Astrocyte of the cerebellum (primary cell): ENCODE measurements at regions not wholly inside any gene's neighbourhood (a gene's known extent, or its start where the extent isn't known, plus 50 kb on each side); places are given as distances from the start of the nearest gene placed in this dataset.

Source experiments
- DNase-seq: peaks from one replicate; pipeline ENCODE4 v3.0.0-alpha.2; 2011; ENCODE audit warnings: low read depth
- H3K4me3 ChIP-seq: 2 replicates; pipeline ENCODE4 v1.5.1; 2011; ENCODE audit warnings: mild to moderate bottlenecking, low read depth, low read length, moderate library complexity
- in situ Hi-C: cut with HindIII; loops from 2 replicates; pipeline ENCODE4 v1.10.0; 2017; ENCODE audit warnings: low sequenced_read_pairs
- TF ChIP-seq, protein P1 (sequence below): IDR thresholded peaks from 2 replicates; pipeline ENCODE4 v1.5.1; 2012; ENCODE audit warnings: low read length, low read depth, moderate library complexity, mild to moderate bottlenecking; ENCODE audit errors: missing control alignments

DNA sequence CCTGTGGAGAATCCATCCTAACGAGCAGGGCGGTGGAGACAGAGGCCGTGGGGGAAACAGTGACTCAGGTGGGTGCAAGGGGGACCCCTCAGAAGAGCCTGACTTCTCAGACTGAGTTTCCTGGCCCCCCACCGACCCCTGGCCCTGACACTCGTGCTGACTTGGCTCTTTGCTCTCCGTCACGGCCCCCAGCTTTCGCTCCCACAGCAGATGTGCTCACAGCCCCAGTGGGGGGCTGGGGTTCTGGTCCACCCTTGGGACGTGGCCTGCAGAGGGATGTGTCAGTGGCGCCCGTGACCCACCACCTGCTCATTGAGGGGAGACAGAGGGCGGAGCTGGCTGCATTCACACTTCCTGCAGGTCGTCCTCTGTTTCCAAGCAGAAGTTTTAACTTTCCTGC is 62.9 kb upstream of the IRX4 start:
- TF ChIP-seq, protein P1, sequence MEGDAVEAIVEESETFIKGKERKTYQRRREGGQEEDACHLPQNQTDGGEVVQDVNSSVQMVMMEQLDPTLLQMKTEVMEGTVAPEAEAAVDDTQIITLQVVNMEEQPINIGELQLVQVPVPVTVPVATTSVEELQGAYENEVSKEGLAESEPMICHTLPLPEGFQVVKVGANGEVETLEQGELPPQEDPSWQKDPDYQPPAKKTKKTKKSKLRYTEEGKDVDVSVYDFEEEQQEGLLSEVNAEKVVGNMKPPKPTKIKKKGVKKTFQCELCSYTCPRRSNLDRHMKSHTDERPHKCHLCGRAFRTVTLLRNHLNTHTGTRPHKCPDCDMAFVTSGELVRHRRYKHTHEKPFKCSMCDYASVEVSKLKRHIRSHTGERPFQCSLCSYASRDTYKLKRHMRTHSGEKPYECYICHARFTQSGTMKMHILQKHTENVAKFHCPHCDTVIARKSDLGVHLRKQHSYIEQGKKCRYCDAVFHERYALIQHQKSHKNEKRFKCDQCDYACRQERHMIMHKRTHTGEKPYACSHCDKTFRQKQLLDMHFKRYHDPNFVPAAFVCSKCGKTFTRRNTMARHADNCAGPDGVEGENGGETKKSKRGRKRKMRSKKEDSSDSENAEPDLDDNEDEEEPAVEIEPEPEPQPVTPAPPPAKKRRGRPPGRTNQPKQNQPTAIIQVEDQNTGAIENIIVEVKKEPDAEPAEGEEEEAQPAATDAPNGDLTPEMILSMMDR: no peak
- no peak for DNase-seq
- in situ Hi-C loops: no loop called here
- no peak overlapping the region for H3K4me3 ChIP-seq

DNA sequence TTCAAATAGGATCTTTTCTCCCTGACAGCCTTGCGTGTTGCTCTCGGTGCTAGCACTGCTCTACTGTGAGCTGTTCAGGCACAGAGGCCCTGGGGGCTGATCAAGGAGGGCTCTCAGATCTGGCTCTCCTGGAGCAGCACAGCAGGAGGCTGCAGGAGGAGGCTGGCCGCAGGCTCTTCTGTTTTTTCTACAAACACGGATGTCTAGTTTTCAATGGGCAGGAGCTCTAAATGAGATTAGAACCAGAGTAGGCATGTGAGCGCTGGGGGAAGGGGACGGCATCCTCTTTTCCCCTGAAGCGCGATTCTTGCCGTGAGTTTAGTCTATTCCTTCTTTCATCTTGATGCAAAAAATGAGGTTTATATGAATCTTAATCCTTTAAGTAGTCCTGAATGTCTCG is 61.7 kb upstream of the IRX4 start:
- in situ Hi-C loops: no loop called here
- DNase-seq: no peak
- TF ChIP-seq, protein P1: no peak
- no peak overlapping the region for H3K4me3 ChIP-seq

DNA sequence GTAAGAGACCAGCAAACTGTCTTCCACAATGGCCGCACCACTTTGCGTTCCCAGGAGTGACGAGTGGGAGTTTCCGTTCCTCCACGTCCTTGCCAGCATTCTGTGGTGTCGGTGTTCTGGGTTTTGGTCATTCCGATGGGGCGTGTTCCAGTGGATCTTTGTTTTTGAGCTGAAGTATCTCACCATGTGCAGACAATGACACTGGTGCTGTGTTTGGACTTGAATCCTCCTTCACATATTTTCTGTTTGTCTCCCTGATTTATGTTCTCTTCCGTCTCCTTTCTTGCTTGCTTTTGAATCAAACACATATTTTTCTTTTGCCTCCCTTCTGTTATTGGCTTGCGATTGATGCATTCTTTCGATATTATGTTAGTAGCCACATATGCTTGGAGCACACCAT is 60.8 kb upstream of the IRX4 start:
- H3K4me3 ChIP-seq: no peak overlapping the region
- in situ Hi-C loops: no loop called here
- DNase-seq: no peak
- TF ChIP-seq, protein P1: no peak

DNA sequence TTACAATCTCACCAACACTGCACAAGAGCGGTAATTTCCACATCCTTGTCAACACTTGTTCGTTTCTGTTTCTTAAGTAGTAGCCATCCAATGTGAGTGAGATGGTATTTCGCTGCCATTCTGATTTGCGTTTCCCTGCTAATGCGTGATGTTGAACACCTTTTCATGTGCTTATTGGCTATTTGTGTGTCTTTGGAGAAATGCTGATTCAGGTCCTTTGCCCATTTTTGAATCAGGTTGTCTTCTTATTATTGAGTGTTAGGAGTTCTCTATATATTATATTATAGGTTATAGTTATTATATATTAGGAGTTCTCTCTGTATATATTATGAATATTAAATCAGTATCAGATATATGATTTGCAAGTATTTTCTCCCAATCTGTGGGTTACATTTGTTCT is 59.9 kb upstream of the IRX4 start:
- TF ChIP-seq, protein P1: no peak
- in situ Hi-C loops: no loop called here
- no peak for DNase-seq
- H3K4me3 ChIP-seq: no peak overlapping the region

DNA sequence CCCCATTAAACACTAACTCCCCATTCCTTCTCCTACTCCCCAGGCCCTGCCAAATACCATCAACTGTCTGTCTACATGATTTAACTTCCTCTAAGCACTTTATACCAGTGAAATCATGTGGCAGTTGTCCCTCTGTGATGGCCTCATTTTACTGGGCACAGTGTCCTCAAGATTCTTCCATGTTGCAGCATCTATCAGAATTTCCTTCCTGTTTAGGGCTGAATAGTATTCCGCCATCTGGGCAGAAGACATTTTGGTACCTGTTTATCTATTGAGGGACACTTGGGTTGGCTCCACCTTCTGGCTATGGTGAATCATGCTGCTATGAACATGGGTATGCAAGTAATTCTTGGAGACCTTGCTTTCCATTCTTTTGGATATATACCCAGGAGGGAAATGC is 59.4 kb upstream of the IRX4 start:
- no peak overlapping the region for H3K4me3 ChIP-seq
- in situ Hi-C loops: no loop called here
- TF ChIP-seq, protein P1: no peak
- DNase-seq: no peak

DNA sequence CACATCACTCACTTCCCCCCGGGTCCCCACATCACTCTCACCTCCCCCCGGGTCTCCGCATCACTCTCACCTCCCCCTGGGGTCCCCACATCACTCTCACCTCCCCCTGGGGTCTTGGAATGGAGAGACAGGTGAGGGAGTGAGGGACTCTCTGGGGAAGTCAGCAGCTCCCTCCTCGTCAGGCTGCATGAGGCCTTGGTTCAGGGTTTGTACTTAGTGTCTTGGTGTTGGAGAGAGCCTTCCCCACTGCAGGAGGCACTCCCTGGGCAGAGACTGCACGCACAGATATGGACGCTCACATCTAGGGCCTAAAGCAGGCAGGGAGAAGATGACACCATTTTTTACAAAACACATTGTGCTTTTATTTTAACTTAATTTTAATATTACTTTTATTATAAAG is 56.5 kb upstream of the IRX4 start:
- in situ Hi-C loops: no loop called here
- H3K4me3 ChIP-seq: no peak overlapping the region
- TF ChIP-seq, protein P1: no peak
- no peak for DNase-seq
